H1 (cell line): ENCODE measurements at regions not wholly inside any gene's neighbourhood (a gene's known extent, or its start where the extent isn't known, plus 50 kb on each side); places are given as distances from the start of the nearest gene placed in this dataset.
"Not testable (repeated sequence)": the region's sequence is repeated elsewhere in the genome, so short reads cannot be mapped to it uniquely, and the experiment has no call there.

Experiments
- CTCF ChIA-PET: fragments of 300-600 bp; sonication (Branson Sonifier 250); formaldehyde crosslinking; loops from one replicate; lab custom pipeline; 2021; ENCODE audit not compliant: partially characterized antibody; lab: Charles Lee
- POLR2A ChIA-PET: fragments of 300-600 bp; sonication (Branson Sonifier 250); formaldehyde crosslinking; loops from one replicate; lab custom pipeline; 2021; ENCODE audit warnings: inconsistent platforms; ENCODE audit not compliant: partially characterized antibody; lab: Charles Lee
- DNase-seq, 2 experiments: peaks; one replicate each; pipeline versions ENCODE4 v3.0.0 to v3.0.0-alpha.2; 2010 to 2022; ENCODE audit warnings: low spot score in 2 of 2, low read depth in 1 of 2, mixed read lengths in 1 of 2
- FAIRE-seq: peaks from 2 replicates; lab custom pipeline; 2011; peaks lifted over from hg19 to GRCh38; lab: Jason Lieb, UNC
- H2AFZ ChIP-seq: 2 replicates; pipeline ENCODE4 v1.8.1; 2012; ENCODE audit warnings: low read length, inconsistent platforms
- H2AK5ac ChIP-seq: 2 replicates; pipeline ENCODE4 v1.6.1; 2013; ENCODE audit warnings: low read depth, low read length
- H2BK120ac ChIP-seq: replicated peaks from 2 replicates; pipeline ENCODE3; 2013; ENCODE audit warnings: low read depth, low read length, inconsistent platforms
- H2BK12ac ChIP-seq: 2 replicates; pipeline ENCODE4 v1.6.1; 2013; ENCODE audit warnings: low read depth, low read length
- H2BK15ac ChIP-seq: 2 replicates; pipeline ENCODE4 v1.6.1; 2013; ENCODE audit warnings: low read length
- H2BK20ac ChIP-seq: 2 replicates; pipeline ENCODE4 v1.6.1; 2013; ENCODE audit warnings: low read length
- H2BK5ac ChIP-seq: 2 replicates; pipeline ENCODE4 v1.6.1; 2013; ENCODE audit warnings: low read depth, low read length
- H3K14ac ChIP-seq: 2 replicates; pipeline ENCODE4 v1.6.1; 2013; ENCODE audit warnings: inconsistent platforms; ENCODE audit not compliant: insufficient read length
- H3K18ac ChIP-seq: 2 replicates; pipeline ENCODE4 v1.6.1; 2013; ENCODE audit warnings: low read length; ENCODE audit errors: extremely low read depth
- H3K23ac ChIP-seq: 2 replicates; pipeline ENCODE4 v1.6.1; 2013; ENCODE audit warnings: inconsistent platforms; ENCODE audit not compliant: insufficient read length
- H3K23me2 ChIP-seq: 2 replicates; pipeline ENCODE4 v1.6.1; 2013; ENCODE audit warnings: low read depth, low read length
- H3K27ac ChIP-seq: 2 replicates; pipeline ENCODE4 v1.6.1; 2011; ENCODE audit warnings: low read depth, low read length, inconsistent platforms
- H3K27me3 ChIP-seq, 4 experiments: replicated peaks in 1 of 4; 1 replicate in 1 of 4; 2 replicates in 3 of 4; pipeline versions ENCODE4 v1.6.1 to v1.8.1; 2011 to 2013; ENCODE audit warnings: low read length in 3 of 4, mild to moderate bottlenecking in 3 of 4, inconsistent platforms in 2 of 4, mixed read lengths in 2 of 4, moderate library complexity in 1 of 4; ENCODE audit not compliant: control insufficient read depth in 3 of 4, insufficient read depth in 3 of 4; ENCODE audit errors: extremely low read depth in 1 of 4
- H3K36me3 ChIP-seq, 4 experiments: 2 replicates each; pipeline versions ENCODE4 v1.6.1 to v1.8.1; 2011 to 2013; ENCODE audit warnings: mild to moderate bottlenecking in 4 of 4, low read length in 3 of 4, moderate library complexity in 2 of 4, control low read depth in 1 of 4, inconsistent platforms in 1 of 4; ENCODE audit not compliant: insufficient read depth in 4 of 4, control insufficient read depth in 2 of 4
- H3K4ac ChIP-seq: replicated peaks from 2 replicates; pipeline ENCODE3; 2013; ENCODE audit warnings: low read length, low read depth, mixed read lengths, inconsistent platforms; ENCODE audit not compliant: insufficient read length
- H3K4me1 ChIP-seq, 4 experiments: replicated peaks in 1 of 4; 1 replicate in 1 of 4; 2 replicates in 3 of 4; pipeline versions ENCODE4 v1.6.1 to v1.8.1; 2011 to 2013; ENCODE audit warnings: low read length in 3 of 4, inconsistent platforms in 2 of 4, mixed read lengths in 1 of 4; ENCODE audit not compliant: insufficient read depth in 4 of 4, control insufficient read depth in 3 of 4
- H3K4me2 ChIP-seq, 2 experiments: 2 replicates each; pipeline versions ENCODE4 v1.6.1 to v1.8.1; 2011 to 2013; ENCODE audit warnings: low read depth in 2 of 2, low read length in 2 of 2, control low read depth in 1 of 2, inconsistent platforms in 1 of 2, mild to moderate bottlenecking in 1 of 2; ENCODE audit not compliant: insufficient read depth in 1 of 2
- H3K4me3 ChIP-seq, 4 experiments: fragments of 200-600, 300-600 bp in 1 of 4; sonication (generic), shearing (Covaris generic), sonication (Bioruptor Twin) in 1 of 4; 2 replicates each; pipeline versions ENCODE4 v1.5.1 to v1.8.1; 2011 to 2016; ENCODE audit warnings: low read length in 4 of 4, low read depth in 3 of 4, control low read depth in 2 of 4, inconsistent platforms in 2 of 4, mild to moderate bottlenecking in 2 of 4, mixed read lengths in 1 of 4, moderate library complexity in 1 of 4; ENCODE audit not compliant: insufficient read depth in 2 of 4; ENCODE audit errors: extremely low read depth in 1 of 4
- H3K56ac ChIP-seq: replicated peaks from 2 replicates; pipeline ENCODE3; 2013; ENCODE audit warnings: low read depth, mild to moderate bottlenecking, mixed read lengths, low read length, inconsistent platforms; ENCODE audit not compliant: insufficient read length
- H3K79me1 ChIP-seq: 2 replicates; pipeline ENCODE4 v1.6.1; 2013; ENCODE audit warnings: low read depth, low read length, control low read depth
- H3K79me2 ChIP-seq, 2 experiments: 2 replicates each; pipeline versions ENCODE4 v1.6.1 to v1.8.1; 2012 to 2013; ENCODE audit warnings: low read length in 2 of 2, mild to moderate bottlenecking in 2 of 2, inconsistent platforms in 1 of 2; ENCODE audit not compliant: insufficient read depth in 2 of 2, control insufficient read depth in 1 of 2
- H3K9ac ChIP-seq, 4 experiments: replicated peaks in 1 of 4; 1 replicate in 1 of 4; 2 replicates in 3 of 4; pipeline versions ENCODE4 v1.6.1 to v1.8.1; 2011 to 2013; ENCODE audit warnings: low read depth in 3 of 4, low read length in 3 of 4, control low read depth in 2 of 4, mild to moderate bottlenecking in 2 of 4, moderate library complexity in 2 of 4, inconsistent platforms in 1 of 4; ENCODE audit errors: extremely low read depth in 1 of 4
- H3K9me3 ChIP-seq, 2 experiments: 2 replicates each; pipeline versions ENCODE4 v1.6.1 to v1.8.1; 2012 to 2013; ENCODE audit warnings: mild to moderate bottlenecking in 2 of 2, moderate library complexity in 2 of 2, control low read depth in 1 of 2, inconsistent platforms in 1 of 2, low read depth in 1 of 2, low read length in 1 of 2, mixed read lengths in 1 of 2; ENCODE audit not compliant: insufficient read depth in 2 of 2
- H4K20me1 ChIP-seq, 2 experiments: replicated peaks in 1 of 2; 2 replicates each; pipeline versions ENCODE3 to v1.8.1; 2011 to 2013; ENCODE audit warnings: inconsistent platforms in 2 of 2, low read length in 2 of 2, mild to moderate bottlenecking in 1 of 2; ENCODE audit not compliant: insufficient read depth in 2 of 2, control insufficient read depth in 1 of 2
- H4K5ac ChIP-seq: 2 replicates; pipeline ENCODE4 v1.6.1; 2013; ENCODE audit warnings: low read length, low read depth, mixed read lengths, inconsistent platforms; ENCODE audit not compliant: insufficient read length
- H4K8ac ChIP-seq: 2 replicates; pipeline ENCODE4 v1.8.0; 2013; ENCODE audit warnings: mild to moderate bottlenecking, moderate library complexity, low read length, inconsistent platforms; ENCODE audit not compliant: insufficient read depth; ENCODE audit errors: extremely low read depth
- H4K91ac ChIP-seq: replicated peaks from 2 replicates; pipeline ENCODE3; 2013; ENCODE audit warnings: low read length, mixed read lengths, inconsistent platforms; ENCODE audit not compliant: insufficient read length
- WGBS, 2 experiments: shearing (Covaris generic) in 1 of 2; methylation state at CpG; one replicate each; pipeline versions ENCODE4 v1.1.6 to v1.1.7; 2013 to 2015; ENCODE audit warnings: low lambda C conversion rate in 2 of 2, mixed read lengths in 2 of 2, inconsistent platforms in 1 of 2, low coverage in 1 of 2, missing lambda C conversion rate in 1 of 2; ENCODE audit not compliant: insufficient replicate concordance in 2 of 2, insufficient coverage in 1 of 2, insufficient read length in 1 of 2; ENCODE audit errors: extremely low coverage in 1 of 2, missing lambda C conversion rate in 1 of 2; 5-methylcytosine and 5-hydroxymethylcytosine counted together

DNA sequence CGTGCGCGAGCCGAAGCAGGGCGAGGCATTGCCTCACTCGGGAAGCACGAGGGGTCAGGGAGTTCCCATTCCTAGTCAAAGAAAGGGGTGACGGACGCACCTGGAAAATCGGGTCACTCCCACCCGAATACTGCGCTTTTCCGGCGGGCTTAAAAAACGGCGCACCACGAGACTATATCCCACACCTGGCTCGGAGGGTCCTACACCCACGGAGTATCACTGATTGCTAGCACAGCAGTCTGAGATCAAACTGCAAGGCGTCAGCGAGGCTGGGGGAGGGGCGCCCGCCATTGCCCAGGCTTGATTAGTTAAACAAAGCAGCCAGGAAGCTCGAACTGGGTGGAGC is 520.0 kb upstream of the GRM7 start:
- WGBS, 2 experiments, result 92% methylated on average over 18 of the region's 24 CpGs; no CpG with 5 or more reads in 1 of the 2 experiments
- H3K27ac ChIP-seq, H3K36me3 ChIP-seq, H3K4ac ChIP-seq, FAIRE-seq, H3K9ac ChIP-seq, H3K14ac ChIP-seq, CTCF ChIA-PET, H2BK12ac ChIP-seq, H2BK20ac ChIP-seq, H4K8ac ChIP-seq, H3K23ac ChIP-seq, H3K18ac ChIP-seq, H3K27me3 ChIP-seq, H3K56ac ChIP-seq, H4K20me1 ChIP-seq, H2AFZ ChIP-seq, DNase-seq, H2BK120ac ChIP-seq, H3K4me2 ChIP-seq, H3K23me2 ChIP-seq, H4K5ac ChIP-seq, H3K4me3 ChIP-seq, H3K79me2 ChIP-seq, H3K4me1 ChIP-seq, H2AK5ac ChIP-seq, H3K79me1 ChIP-seq, H2BK5ac ChIP-seq, H2BK15ac ChIP-seq, H4K91ac ChIP-seq, POLR2A ChIA-PET: not testable (repeated sequence)
- peaks cover 6 to 13% of the 10 kb centered on the region in 2 experiments; a peak in 2 of 4 replicates for H3K9me3 ChIP-seq
